A549 (cell line): ENCODE measurements at regions not wholly inside any gene's neighbourhood (a gene's known extent, or its start where the extent isn't known, plus 50 kb on each side); places are given as distances from the start of the nearest gene placed in this dataset.

Experiments used
- CEBPB ChIP-seq, 2 experiments: fragments of >200 bp in 1 of 2; sonication (Bioruptor Twin) in 1 of 2; formaldehyde crosslinking in 1 of 2; IDR thresholded peaks; 2 replicates each; pipeline ENCODE4 v1.6.1; 2012 to 2016
- CHD2 ChIP-seq: fragments of 150-350 bp; IDR thresholded peaks from 2 replicates; pipeline ENCODE4 v1.6.1; 2014; ENCODE audit warnings: low read length; ENCODE audit not compliant: partially characterized antibody
- CTCF ChIP-seq: fragments of >200 bp; sonication (Bioruptor Twin); formaldehyde crosslinking; IDR thresholded peaks from 3 replicates; pipeline ENCODE4 v1.5.1; 2016
- EP300 ChIP-seq, 2 experiments: fragments of >200 bp; sonication (Bioruptor Twin); formaldehyde crosslinking; IDR thresholded peaks; 2 replicates in 1 of 2; 3 replicates in 1 of 2; pipeline ENCODE4 v1.6.1; 2016 to 2017
- ESRRA ChIP-seq: fragments of 150-350 bp; IDR thresholded peaks from 2 replicates; pipeline ENCODE4 v1.6.1; 2014; ENCODE audit warnings: mild to moderate bottlenecking, low read length, borderline replicate concordance
- FOSB ChIP-seq: fragments of 250-450 bp; sonication (Bioruptor Pico); IDR thresholded peaks from 2 replicates; pipeline ENCODE4 v1.5.0; 2020; ENCODE audit warnings: mild to moderate bottlenecking, moderate library complexity
- HDAC2 ChIP-seq: fragments of 200-600 bp; sonication (generic); IDR thresholded peaks from 2 replicates; pipeline ENCODE4 v1.6.1; 2016
- KDM5A ChIP-seq: fragments of 200-600 bp; sonication (generic); IDR thresholded peaks from 2 replicates; pipeline ENCODE4 v1.6.1; 2016; ENCODE audit warnings: antibody characterized with exemption, mild to moderate bottlenecking
- MAFK ChIP-seq: fragments of 450-650 bp; IDR thresholded peaks from 2 replicates; pipeline ENCODE4 v1.6.1; 2014; ENCODE audit not compliant: partially characterized antibody
- MAZ ChIP-seq: fragments of 150-350 bp; IDR thresholded peaks from 2 replicates; pipeline ENCODE4 v1.6.1; 2014; ENCODE audit warnings: antibody characterized with exemption, low read depth, low read length, borderline replicate concordance
- MYC ChIP-seq: IDR thresholded peaks from 2 replicates; pipeline ENCODE4 v1.6.1; 2012; ENCODE audit warnings: mild to moderate bottlenecking, inconsistent platforms, low read length, improper control_type of control experiment, borderline replicate concordance
- REST ChIP-seq: fragments of 200-600 bp; sonication (generic); IDR thresholded peaks from 2 replicates; pipeline ENCODE4 v1.6.1; 2016; ENCODE audit warnings: antibody characterized with exemption, mild to moderate bottlenecking, moderate library complexity
- RNF2 ChIP-seq: fragments of 200-600 bp; sonication (generic); IDR thresholded peaks from 2 replicates; pipeline ENCODE4 v1.6.1; 2016; ENCODE audit warnings: low read depth, mild to moderate bottlenecking, antibody characterized with exemption, moderate library complexity, borderline replicate concordance
- ZFP36 ChIP-seq: fragments of 450-650 bp; IDR thresholded peaks from 2 replicates; pipeline ENCODE4 v1.6.1; 2014; ENCODE audit warnings: borderline replicate concordance; ENCODE audit not compliant: partially characterized antibody

GRCh38 chr12:38956337-38956736, 50.9 kb upstream of the CPNE8 start:
- TF ChIP-seq MAFK, result no peak
- no peak for TF ChIP-seq CTCF
- no peak for TF ChIP-seq RNF2
- no peak for TF ChIP-seq ESRRA
- TF ChIP-seq ZFP36, result no peak
- TF ChIP-seq KDM5A, result no peak
- TF ChIP-seq REST, result no peak
- no peak for TF ChIP-seq EP300 (IDR thresholded peaks at IDR 0.05)
- no peak for TF ChIP-seq HDAC2
- no peak for TF ChIP-seq CHD2
- TF ChIP-seq FOSB (CRISPR knock-in tag), result no peak
- no peak for TF ChIP-seq MYC
- TF ChIP-seq CEBPB (IDR thresholded peaks at IDR 0.05), result no peak
- no peak for TF ChIP-seq MAZ
